HG03196 (cell line): ENCODE measurements at regions not wholly inside any gene's neighbourhood (a gene's known extent, or its start where the extent isn't known, plus 50 kb on each side); places are given as distances from the start of the nearest gene placed in this dataset.
"Not testable (repeated sequence)": the region's sequence is repeated elsewhere in the genome, so short reads cannot be mapped to it uniquely, and the experiment has no call there.

ENCODE experiments used
- ATAC-seq: cut with Tn5 transposase; IDR thresholded peaks from one replicate; pipeline ENCODE4 v1.9.1; 2021; ENCODE audit not compliant: unreplicated experiment

DNA sequence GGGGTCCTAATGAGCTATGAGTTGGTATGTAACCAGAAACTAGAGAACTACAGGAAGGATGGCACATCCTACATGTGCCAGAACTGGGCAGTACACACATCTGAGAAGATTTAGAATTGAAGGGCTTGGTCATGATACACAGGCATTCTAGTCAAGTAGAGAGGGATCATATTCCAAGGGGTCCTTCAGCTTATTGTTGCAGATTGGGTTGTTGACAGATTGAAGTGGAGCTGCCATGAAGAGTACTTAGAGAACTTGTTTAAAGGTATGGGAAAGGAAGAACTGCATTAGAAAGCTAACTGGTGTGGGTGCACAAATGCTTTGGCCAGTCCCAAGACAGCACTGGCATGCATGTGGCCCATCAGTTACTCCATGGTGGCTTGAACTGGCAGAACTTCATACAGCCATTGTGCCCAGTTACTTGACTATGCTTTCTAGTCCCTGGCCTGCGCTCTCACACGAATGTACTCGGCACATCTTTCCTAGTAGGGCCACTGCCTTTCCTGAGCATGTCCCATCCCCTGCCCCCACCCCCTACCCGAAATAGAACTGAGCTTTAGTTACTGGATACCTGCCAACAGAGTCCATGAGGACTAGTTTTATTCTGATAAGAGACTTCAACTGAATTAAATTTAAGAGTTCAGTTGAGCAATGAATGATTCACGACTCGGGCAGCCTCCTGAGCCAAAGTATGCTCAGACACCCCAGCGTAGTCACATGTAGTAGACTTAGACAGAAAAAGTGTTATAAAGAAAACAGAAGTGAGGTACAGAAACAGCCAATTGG, 64.0 kb downstream of the CCNG2 start:
- ATAC-seq = no peak

DNA sequence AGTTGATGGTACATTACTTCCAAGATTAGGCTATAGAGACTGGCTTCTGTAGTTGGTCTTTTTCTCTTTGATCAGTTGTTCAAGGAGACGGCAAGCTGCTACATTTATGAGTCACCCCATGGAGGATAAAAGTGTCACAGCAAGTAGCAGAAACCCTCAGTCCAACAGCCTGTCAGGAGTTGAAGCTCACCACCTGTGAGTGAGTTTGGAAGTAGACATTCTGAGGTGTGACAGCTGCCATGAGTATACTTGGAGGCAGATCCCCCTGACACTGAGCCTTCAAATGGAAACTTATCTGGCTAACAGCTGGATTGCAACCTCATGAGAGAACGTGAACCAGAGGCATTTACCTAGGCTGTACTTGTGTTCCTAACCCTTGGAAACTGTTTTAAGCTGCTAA, 68.0 kb downstream of the CCNG2 start:
- ATAC-seq = no peak

DNA sequence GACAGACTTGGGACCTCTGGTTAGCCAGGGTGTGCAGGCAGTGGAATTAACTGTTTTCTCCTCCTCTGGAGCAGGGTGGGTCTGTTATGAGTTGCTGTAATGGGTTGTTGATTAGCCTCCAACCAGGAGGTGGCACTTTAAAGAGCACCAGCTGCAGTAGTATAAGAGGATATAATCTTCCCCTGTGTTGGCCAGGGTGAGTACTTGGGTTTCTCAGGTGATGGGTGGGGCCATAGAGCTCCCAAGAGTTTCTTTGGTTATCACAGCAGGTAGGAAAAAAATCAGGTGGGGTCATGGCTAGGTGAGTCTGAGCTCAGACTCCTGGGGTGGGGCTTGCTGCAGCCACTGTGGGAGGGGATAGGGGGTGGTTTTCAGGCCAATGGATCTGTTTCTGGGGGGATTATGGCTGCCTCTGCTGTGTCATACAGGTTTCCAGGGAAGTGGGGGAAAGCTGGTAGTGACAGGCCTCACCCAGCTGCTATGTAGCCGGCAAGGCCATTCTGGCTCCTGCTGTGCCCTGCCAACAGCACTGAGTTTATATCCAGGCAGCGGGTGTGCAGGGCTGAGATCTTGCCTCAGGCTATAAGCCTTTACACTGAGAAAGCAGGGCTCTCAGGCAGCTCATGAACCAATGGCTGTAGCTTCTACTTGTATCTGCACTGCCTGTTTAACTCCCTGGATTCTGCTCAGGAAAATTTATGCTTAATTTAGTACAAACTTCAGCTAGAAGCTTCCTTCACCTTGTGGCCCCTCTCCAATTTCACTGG, 70.1 kb downstream of the CCNG2 start:
- no peak for ATAC-seq

DNA sequence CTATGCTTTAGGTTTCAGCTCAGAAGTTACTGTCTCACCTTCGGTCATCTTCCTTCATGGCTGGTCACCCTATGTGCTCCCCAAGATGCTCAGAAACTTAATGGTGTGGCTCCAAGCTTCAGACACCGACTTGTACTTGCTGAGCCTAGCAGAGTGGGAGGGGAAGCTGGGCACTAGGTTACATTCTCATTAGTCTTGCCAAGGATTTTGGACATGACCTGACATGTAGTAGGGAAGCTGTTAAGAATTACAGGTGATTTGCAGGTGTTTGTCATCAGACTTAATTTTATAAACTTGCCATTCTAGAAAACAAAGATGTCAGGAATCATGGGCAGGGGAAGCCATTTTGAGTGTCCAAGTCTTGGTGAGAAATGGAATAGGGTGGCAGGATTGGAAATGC, 72.4 kb downstream of the CCNG2 start:
- ATAC-seq = no peak

DNA sequence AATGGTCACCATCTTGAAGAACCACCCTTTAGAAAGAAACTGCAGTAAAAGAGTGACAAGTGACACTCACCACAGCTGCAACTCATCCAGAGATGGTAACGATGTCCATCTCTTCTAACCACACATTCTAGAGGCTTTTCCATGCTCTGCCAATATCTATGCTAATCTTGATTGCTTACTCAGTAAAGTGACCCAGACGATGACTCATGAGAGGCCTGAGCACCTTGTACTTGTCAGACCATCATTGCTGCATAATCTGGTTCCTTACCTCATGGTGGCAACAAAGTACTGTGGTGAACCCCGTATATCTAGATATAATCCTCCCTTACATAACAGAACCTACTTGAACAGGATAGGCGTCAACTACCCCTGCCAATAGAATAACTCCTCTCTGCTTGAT, 75.6 kb downstream of the CCNG2 start:
- ATAC-seq = no peak

DNA sequence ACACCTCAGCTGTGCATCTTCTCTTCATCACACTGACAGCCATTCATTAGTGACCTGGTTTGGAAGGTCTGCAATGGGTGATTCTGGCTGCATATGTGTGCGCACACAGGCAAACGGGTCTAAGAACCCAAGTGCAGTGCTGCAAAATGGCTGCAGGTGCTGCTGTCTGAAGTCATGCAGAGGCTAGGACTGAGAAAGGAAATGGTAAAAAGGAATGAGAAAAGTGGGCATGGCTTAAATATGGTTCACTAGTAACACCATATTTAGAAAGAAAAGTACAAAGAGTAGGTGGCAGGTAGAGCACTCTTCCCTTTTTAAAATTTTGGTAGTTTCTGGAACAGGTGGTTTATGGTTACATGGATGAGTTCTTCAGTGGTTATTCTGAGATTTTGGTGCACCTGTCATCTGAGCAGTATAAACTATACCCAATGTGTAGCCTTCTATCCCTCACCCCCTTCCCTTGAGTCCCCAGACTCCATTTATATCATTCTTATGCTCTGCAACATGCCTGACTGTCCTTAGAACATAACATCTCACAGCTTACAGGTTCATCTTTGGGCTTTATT, 78.4 kb downstream of the CCNG2 start:
- ATAC-seq = no peak

DNA sequence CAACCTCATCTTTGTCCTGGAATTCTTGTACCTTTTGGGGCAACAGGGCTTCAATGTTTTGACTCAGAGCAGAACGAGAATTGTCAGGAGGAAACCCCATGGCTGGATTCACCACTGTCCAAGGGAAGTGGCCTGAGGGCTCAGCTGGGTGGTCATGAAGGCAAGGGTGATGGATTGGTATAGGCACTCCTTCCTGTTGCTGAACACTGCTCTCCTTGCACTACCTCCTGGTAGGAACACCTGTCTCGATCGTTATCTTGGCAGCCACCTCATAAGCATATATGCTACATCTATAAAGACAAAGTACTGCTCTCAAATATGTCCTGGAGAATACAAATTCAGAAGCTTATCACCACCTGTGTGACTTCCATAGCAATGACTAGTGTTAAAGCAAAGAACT, 79.8 kb downstream of the CCNG2 start:
- no peak for ATAC-seq

DNA sequence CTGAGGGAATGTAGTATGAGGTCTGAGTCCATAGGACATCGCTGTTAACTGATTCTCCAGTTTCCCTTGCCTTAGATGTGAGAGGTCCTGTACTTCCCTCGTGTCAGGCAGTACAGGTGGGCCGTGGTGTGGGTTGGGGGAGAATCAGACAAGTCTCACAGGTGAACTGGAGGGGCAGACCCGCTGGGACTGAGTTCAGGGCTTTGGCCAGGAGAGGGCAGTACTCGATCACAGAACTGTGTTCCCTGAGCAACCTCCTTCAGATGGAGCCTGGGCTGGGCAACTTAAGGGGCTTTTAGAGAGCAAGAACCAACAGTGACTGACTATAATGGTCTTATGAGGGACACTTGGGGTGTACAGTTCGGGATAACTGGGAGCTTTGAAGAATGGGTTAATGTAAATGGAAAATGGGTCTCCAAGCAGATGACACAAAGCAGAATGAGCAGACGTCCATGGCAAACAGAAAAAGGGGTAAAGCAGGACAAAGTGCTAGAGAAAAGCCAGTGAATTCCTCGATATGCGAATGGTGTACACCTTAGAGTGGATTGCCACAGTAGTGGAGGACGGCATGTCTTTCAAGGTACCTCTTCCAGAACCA, 83.6 kb downstream of the CCNG2 start:
- ATAC-seq = no peak

DNA sequence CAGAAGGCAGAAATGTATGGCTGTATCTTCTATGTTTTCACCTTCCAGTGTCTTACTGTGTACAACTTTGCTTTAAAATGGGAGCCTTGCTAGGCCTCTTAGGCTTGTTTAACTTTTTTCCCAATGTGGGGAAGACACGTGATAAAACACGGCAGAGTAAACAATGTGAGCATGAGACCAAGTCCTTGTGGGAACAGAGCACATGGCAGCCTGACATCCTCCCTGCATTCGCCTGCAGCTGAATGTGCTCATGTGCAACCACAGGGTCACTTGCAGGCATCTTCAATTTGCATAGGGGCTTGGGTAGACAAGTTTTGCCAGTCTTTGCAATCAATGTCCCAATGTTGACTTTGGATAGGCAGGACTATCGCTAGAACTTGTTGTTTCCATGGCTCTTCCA, 91.8 kb downstream of the CCNG2 start:
- ATAC-seq = no peak

DNA sequence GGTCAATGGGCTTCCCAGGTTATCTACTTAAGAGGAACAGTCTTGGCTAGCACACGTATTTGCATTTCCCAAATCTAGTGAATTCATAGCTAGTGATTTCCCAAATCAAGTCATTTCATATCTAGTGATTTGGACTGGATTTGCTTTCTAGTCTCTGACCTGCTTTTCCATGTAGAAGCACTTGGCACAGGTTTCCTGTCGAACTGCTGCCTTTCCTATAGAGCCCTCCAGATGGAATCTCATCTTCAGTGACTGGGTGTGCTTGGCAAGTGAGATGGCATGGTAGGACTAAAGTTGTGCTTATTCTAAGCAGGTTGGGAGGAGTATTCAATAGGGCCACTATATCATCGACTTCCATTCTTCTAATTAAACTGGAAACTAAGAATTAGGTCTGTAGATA, 94.7 kb downstream of the CCNG2 start:
- no peak for ATAC-seq

DNA sequence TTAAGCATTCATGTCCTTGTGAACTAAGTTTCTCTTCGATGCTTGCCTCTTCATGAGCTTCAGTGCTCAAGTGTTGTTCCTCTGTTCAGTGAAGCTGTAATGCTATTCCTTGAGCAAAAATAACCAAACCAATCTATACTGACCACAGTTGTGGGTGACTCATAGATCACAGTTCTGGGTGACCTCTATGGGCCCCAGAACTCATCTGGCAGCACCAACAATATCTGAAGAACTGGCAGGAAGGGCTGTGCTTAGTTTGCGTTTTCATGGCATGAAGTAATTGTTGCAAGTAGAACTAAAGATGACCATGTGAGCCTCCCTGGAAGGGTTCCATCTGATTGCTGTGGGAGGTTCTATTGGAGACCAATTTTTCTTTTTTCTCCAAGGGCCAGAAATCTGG, 106.2 kb downstream of the CCNG2 start:
- ATAC-seq = no peak

DNA sequence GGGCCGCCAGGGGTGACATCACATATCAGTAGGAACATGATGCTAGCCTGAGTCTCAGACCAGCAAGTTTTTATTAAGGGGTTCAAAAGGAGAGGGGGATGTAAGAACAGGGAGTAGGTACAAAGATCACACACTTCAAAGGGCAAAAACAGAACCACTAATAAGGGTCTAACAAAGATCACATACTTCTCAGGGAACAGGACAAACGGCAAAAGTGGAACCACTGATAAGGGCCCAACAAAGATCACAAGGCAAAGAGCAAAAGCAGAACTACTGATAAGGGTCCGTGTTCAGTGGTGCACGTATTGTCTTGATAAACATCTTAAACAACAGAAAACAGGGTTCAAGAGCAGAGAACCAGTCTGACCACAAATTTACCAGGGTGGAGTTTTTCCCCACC, 107.0 kb downstream of the CCNG2 start:
- ATAC-seq = not testable (repeated sequence)

DNA sequence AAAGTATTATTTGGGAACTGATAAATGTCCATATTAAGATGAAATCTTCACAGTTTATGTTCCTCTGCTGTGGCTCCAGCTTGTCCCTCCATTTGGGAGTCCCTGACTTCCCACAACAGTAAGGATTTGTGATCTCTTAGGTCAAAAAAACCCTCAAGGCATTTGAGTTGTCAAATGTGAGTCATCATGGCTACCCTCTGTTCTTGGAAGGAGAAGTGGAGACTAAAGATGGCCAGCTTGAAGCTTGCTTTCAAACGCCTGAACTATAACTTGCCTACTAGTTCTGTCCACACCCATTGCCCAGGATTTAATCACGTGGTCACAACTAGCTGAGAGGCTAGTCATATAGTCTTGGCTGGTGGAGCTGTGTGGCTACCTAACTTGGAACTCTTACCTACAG, 107.8 kb downstream of the CCNG2 start:
- no peak for ATAC-seq

DNA sequence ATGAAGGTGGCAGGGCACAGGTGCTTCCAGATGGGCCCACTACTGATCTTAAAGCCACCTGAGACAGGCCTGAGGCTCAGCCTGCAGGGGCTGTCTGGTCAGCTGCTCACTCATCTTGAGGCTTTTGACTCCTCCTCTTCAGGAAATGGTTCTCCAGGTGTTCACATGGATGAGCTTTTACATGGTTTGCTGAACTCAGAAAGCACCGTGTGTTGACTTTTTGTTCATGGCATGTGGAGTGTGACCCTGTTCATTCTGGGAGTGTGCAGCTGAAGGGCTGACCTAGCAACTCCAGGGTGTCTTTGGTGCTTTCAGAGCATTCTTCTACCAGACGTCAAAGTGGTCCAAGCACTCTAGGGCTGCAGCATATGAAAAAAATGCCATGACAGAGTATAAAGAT, 111.1 kb downstream of the CCNG2 start:
- ATAC-seq = no peak

DNA sequence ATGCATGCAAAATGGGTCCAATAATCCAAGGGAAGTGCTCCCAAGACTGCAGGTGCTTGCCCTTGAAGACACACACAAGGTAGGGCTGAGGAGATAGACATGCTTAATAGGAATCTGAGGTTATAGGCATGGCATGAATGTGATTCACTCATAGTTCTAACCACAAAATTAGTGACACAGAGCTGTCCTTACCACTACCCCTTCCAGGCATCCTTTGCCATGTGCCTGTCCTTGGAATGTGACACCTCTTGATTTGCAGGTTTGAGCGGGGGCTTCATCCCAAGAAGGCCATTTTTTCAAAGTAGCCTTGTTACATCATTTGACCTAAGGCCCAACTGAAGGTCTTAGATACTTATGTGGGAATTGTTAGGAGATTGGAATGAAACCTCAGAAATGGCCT, 112.5 kb downstream of the CCNG2 start:
- no peak for ATAC-seq

DNA sequence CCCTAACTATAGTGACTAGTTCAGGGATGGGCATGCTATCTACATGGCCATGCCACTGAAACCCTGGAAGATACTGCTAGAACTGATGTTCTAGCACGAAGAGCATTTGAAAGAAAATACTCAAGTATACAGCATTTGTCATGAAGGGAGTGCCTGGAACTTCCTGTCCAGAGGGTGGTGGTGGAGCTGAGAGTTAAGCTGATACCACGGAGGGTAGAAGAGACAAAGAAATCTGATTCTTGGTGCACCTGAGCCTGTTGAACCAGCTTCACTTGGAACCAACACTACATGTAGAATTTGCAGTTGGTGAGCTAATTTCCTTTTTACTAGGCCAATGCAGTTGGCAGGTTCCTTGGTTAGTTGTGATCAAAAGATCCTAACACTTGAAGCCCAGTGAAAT, 116.4 kb downstream of the CCNG2 start:
- ATAC-seq = no peak

DNA sequence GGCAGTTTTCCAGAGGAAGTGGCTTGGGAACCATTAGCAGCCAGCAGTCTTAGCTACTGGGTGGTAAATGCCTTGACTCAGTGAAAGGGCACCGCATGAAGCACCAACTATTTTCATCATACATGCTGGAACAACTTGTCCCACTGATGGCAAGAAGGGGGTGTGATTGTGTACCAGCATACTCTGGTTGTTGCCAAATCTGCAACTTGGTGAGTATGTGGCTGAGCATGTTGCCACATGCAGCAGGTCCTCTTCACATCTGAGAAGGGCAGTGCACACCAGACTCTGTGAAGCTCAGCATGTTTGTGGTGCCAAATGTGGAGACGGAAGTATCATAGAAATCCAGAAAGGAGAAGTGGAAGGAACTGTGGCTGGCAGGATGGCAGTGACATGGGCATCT, 122.1 kb downstream of the CCNG2 start:
- not testable (repeated sequence) for ATAC-seq

DNA sequence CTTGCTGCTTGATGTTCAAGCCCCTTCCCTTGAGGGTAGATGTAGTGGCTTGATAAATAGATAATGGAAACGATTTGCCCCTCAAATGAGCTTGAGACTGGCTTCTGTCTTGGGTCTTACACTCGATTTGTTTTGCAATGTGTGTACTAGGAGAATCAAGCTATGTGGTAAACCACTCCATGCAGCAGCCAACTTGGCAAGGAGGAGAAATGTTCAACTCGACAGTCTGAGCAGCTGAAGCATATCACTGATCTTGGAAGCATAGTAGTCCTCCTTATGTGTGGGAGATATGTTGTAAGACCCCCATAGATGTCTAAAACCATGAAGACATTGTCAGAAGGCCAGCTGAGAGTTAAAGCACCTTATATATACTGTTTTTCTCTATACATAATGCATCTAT, 125.3 kb downstream of the CCNG2 start:
- ATAC-seq = no peak

DNA sequence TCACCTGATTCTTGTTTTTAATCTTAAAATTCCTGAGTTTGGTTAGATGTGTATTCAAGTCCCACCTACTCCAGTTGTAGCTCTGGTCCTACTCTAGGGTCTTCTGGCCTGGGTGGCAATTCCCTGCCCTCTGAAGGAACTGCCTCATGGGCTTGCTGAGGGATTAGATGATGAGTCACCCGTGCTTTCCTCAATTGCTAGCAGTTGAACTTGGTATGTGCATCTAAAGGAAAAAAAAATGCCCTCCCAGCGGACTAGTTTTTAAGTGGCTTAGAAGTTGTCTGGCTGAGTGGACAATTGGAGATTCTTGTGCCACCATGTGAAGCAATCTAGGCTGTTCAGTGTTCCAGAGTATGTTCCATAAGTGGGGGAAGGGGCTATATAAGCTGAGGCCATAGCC, 127.0 kb downstream of the CCNG2 start:
- no peak for ATAC-seq

DNA sequence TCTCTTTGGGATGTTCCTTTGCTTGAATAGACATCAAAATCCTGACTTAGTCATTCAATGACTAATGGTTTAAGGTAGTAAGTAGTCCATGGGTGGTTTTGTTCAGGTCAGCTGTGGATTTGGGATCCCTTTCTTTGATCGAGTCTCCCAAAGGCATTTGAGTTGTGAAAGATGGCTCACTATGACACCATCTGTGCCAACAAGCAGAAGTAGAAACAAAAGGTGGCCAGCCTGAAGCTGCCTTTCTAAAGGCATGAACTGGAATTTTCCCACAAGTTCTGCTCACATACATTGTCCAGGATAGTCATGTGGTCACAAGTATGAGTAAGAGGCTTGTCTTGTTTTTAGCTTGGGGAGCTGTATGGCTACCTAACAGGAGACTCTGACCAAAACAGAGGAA, 129.9 kb downstream of the CCNG2 start:
- ATAC-seq = no peak

DNA sequence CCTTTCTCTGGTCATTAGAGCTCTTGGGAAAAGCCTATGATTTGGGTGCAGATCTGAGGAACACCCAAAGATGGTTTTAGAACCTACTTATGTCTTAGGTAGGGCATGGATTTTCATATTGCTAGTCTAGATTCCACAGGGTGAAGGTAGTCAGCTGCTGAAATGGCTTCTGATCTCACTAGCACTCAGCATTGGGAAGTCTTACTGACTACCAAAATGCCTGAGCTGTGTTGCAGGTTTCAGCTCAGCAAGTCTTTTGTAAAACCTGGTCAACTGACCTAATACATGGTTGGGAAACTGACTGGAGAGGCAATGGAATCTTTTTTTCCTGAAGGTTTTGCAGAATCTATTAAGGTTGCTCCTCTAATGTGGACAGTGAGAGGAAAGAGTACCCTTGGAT, 136.4 kb downstream of the CCNG2 start:
- ATAC-seq = no peak

DNA sequence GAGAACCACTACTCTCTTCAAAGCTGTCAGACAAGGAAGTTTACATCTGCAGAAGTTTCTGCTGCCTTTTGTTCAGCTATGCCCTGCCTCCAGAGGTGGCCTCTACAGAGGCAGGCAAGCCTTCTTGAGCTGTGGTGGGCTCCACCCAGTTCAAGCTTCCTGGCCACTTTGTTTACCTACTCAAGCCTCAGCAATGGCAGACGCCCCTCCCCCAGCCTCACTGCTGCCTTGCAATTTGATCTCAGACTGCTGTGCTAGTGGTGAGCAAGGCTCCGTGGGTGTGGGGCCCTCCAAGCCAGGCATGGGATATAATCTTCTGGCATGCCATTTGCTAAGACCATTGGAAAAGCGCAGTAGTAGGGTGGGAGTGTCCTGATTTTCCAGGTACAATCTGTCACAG, 144.0 kb downstream of the CCNG2 start:
- ATAC-seq = not testable (repeated sequence)
